ENCODE measurements at regions not wholly inside any gene's neighbourhood (a gene's known extent, or its start where the extent isn't known, plus 50 kb on each side); places are given as distances from the start of the nearest gene placed in this dataset.
"Not testable (repeated sequence)": the region's sequence is repeated elsewhere in the genome, so short reads cannot be mapped to it uniquely, and the experiment has no call there.

DNA sequence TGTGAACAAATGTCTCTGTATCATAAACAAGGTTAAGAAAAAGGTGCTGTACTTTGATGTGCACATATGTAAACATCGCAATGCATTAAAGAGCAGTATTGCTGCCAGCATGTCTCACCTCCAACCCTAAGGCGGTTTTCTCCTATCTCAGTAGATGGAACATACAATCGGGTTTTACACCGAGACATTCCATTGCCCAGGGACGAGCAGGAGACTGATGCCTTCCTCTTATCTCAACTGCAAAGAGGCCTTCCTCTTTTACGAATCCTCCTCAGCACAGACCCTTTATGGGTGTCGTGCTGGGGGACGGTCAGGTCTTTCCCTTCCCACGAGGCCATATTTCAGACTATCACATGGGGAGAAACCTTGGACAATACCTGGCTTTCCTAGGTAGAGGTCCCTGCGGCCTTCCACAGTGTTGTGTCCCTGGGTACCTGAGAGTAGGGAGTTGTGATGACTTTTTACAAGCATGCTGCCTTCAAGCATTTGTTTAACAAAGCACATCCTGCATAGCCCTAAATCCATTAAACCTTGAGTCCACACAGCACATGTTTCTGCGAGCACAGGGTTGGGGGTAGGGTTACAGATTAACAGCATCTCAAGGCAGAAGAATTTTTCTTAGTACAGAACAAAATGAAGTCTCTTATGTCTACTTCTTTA is 1411.2 kb downstream of the EFNA5 start:
- not testable (repeated sequence) for TF ChIP-seq ZBTB1 (tag by site-specific recombination; IDR thresholded peaks at IDR 0.05); ZNF426 (tag by site-specific recombination; IDR thresholded peaks at IDR 0.05); ZNF138 (tag by site-specific recombination; IDR thresholded peaks at IDR 0.05; ENCODE audit: borderline replicate concordance); ZNF623 (tag by site-specific recombination; IDR thresholded peaks at IDR 0.05); ZNF510 (tag by site-specific recombination; IDR thresholded peaks at IDR 0.05; ENCODE audit: insufficient replicate concordance); ZFP41 (tag by site-specific recombination; IDR thresholded peaks at IDR 0.05; ENCODE audit: borderline replicate concordance)
- TF ChIP-seq, protein P1, sequence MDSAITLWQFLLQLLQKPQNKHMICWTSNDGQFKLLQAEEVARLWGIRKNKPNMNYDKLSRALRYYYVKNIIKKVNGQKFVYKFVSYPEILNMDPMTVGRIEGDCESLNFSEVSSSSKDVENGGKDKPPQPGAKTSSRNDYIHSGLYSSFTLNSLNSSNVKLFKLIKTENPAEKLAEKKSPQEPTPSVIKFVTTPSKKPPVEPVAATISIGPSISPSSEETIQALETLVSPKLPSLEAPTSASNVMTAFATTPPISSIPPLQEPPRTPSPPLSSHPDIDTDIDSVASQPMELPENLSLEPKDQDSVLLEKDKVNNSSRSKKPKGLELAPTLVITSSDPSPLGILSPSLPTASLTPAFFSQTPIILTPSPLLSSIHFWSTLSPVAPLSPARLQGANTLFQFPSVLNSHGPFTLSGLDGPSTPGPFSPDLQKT (IDR thresholded peaks at IDR 0.05; ENCODE audit: borderline replicate concordance, low read depth, low read length), result not testable (repeated sequence)
- TF ChIP-seq, protein P2, sequence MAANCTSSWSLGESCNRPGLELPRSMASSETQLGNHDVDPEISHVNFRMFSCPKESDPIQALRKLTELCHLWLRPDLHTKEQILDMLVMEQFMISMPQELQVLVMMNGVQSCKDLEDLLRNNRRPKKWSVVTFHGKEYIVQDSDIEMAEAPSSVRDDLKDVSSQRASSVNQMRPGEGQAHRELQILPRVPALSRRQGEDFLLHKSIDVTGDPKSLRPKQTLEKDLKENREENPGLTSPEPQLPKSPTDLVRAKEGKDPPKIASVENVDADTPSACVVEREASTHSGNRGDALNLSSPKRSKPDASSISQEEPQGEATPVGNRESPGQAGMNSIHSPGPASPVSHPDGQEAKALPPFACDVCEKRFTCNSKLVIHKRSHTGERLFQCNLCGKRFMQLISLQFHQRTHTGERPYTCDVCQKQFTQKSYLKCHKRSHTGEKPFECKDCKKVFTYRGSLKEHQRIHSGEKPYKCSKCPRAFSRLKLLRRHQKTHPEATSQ (tag by site-specific recombination; IDR thresholded peaks at IDR 0.05), result not testable (repeated sequence)
- TF ChIP-seq, protein P3, sequence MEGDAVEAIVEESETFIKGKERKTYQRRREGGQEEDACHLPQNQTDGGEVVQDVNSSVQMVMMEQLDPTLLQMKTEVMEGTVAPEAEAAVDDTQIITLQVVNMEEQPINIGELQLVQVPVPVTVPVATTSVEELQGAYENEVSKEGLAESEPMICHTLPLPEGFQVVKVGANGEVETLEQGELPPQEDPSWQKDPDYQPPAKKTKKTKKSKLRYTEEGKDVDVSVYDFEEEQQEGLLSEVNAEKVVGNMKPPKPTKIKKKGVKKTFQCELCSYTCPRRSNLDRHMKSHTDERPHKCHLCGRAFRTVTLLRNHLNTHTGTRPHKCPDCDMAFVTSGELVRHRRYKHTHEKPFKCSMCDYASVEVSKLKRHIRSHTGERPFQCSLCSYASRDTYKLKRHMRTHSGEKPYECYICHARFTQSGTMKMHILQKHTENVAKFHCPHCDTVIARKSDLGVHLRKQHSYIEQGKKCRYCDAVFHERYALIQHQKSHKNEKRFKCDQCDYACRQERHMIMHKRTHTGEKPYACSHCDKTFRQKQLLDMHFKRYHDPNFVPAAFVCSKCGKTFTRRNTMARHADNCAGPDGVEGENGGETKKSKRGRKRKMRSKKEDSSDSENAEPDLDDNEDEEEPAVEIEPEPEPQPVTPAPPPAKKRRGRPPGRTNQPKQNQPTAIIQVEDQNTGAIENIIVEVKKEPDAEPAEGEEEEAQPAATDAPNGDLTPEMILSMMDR (tag by site-specific recombination; IDR thresholded peaks at IDR 0.05), result not testable (repeated sequence)

Data from HEK293 (cell line).